ENCODE measurements at regions not wholly inside any gene's neighbourhood (a gene's known extent, or its start where the extent isn't known, plus 50 kb on each side); places are given as distances from the start of the nearest gene placed in this dataset.

DNA sequence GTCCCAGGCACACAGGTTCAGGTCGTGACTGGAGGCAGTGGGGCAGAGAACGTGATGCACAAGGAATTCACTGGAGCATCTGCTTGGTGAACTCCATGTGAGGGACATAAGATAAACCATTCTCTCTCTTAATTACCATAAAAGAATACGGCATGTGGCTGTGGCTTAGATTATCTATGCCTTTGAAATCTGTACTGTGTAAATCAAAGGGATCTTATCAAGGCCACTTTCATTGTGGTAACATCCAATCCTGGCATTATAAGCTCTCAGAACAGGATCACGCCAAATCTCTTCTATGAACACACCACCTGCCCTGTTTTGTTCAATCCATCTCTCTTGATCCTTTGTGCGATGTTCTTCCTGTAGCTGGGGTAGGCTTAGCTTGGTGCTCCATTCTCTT, 192.3 kb downstream of the SPATA18 start:
- in situ Hi-C loops (cut with HindIII; ENCODE audit: low sequenced_read_pairs) = no loop called here
- DNase-seq (ENCODE audit: low read depth, low spot score) = no peak
- no peak overlapping the region for H3K4me3 ChIP-seq (ENCODE audit: low read depth, low read length)
- TF ChIP-seq, protein P1, sequence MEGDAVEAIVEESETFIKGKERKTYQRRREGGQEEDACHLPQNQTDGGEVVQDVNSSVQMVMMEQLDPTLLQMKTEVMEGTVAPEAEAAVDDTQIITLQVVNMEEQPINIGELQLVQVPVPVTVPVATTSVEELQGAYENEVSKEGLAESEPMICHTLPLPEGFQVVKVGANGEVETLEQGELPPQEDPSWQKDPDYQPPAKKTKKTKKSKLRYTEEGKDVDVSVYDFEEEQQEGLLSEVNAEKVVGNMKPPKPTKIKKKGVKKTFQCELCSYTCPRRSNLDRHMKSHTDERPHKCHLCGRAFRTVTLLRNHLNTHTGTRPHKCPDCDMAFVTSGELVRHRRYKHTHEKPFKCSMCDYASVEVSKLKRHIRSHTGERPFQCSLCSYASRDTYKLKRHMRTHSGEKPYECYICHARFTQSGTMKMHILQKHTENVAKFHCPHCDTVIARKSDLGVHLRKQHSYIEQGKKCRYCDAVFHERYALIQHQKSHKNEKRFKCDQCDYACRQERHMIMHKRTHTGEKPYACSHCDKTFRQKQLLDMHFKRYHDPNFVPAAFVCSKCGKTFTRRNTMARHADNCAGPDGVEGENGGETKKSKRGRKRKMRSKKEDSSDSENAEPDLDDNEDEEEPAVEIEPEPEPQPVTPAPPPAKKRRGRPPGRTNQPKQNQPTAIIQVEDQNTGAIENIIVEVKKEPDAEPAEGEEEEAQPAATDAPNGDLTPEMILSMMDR (IDR thresholded peaks at IDR 0.05; ENCODE audit: low read depth, low read length) = no peak

DNA sequence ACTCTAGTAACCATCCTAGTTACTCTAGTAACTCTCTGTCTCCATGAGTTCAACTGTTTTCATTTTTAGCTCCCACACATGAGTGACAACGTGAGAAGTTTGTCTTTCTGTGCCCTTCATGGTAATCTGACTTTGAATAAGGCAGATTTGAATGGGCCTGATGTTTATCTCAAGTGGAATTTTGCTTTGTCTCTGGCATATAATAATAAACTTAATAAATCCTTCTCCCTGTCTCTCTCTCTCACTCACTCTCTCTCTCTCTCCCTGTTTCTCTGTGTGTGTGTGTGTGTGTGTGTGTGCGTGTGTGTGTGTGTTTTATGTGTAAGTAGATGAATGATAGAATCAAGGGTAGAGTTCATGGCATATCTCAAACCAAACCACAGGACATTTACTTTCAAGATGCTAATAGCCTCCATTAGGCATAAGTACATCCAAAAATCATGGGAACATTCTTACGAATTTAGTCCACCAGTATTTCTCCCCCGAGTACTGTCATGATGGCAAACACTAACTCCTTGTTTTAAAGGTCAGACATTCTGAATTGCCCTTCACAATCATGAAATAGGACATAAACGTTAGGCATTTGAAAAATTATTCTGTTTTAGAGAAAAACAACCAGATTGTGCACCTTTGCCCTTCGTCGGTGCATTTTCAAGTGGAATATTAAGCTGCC, 193.1 kb downstream of the SPATA18 start:
- DNase-seq (ENCODE audit: low read depth, low spot score) = no peak
- H3K4me3 ChIP-seq (ENCODE audit: low read depth, low read length) = no peak overlapping the region
- in situ Hi-C loops (cut with HindIII; ENCODE audit: low sequenced_read_pairs) = no loop called here
- TF ChIP-seq, protein P1 (IDR thresholded peaks at IDR 0.05; ENCODE audit: low read depth, low read length) = no peak

DNA sequence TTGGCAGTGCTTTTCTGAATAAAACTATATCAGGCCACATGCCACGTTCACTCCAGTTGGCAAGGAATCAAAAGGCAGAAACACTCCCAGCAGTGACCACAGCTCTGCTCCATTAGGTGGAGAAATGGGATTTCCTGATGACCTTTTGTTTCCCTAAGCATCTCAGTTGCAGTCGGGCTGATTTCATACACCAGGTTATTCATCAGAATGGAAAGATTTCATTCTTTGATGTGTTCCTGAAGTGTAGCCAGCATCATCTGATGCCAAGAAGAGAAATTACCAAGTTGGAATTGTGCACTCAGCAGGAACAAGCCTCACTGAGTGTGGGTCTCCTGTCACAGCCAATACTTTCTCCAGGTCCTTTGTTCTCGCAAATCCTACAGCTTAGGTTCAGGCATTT, 193.7 kb downstream of the SPATA18 start:
- DNase-seq (ENCODE audit: low read depth, low spot score) = no peak
- TF ChIP-seq, protein P1 (IDR thresholded peaks at IDR 0.05; ENCODE audit: low read depth, low read length) = no peak
- in situ Hi-C loops (cut with HindIII; ENCODE audit: low sequenced_read_pairs) = no loop called here
- H3K4me3 ChIP-seq (ENCODE audit: low read depth, low read length) = no peak overlapping the region

DNA sequence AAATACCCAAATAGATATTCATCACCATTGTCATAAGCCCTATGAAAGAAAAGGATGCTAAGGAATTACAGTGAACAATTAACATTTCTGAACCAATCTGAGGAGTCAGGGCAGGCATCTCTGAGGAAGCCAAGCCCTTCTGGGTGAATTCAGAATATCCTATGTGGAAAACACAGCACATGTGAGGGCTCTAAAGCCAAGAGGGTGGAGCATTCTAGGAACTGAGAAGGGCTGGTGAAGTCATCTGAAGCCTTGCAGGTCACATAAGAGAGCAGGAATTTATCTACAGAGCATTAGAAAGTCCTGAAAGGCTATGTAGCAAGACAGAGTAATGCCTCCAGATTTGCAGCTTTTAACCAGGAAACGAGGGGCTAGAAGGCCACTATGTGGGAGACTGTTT, 195.7 kb downstream of the SPATA18 start:
- TF ChIP-seq, protein P1 (IDR thresholded peaks at IDR 0.05; ENCODE audit: low read depth, low read length) = no peak
- no peak for DNase-seq (ENCODE audit: low read depth, low spot score)
- H3K4me3 ChIP-seq (ENCODE audit: low read depth, low read length) = no peak overlapping the region
- in situ Hi-C loops (cut with HindIII; ENCODE audit: low sequenced_read_pairs) = no loop called here

DNA sequence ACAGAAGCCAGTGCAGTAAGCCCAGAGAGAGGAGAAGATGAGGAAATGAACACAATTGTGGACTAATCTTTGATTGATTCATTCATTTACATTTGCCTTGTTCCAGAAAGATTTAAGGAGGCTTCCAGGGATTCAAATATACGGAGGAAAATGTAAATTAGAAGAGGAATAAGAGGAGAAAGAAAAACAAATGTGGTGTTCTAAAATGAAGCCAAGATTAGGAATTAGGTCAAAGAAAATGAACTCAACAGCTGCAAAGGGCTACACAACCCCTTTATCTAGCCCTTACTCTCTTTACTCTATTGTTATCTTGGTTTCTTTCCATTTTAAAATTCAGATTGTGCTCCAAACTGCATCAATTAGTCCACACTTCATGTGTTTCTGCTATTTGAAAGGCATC, 196.8 kb downstream of the SPATA18 start:
- in situ Hi-C loops (cut with HindIII; ENCODE audit: low sequenced_read_pairs) = no loop called here
- TF ChIP-seq, protein P1 (IDR thresholded peaks at IDR 0.05; ENCODE audit: low read depth, low read length) = no peak
- no peak for DNase-seq (ENCODE audit: low read depth, low spot score)
- no peak overlapping the region for H3K4me3 ChIP-seq (ENCODE audit: low read depth, low read length)

DNA sequence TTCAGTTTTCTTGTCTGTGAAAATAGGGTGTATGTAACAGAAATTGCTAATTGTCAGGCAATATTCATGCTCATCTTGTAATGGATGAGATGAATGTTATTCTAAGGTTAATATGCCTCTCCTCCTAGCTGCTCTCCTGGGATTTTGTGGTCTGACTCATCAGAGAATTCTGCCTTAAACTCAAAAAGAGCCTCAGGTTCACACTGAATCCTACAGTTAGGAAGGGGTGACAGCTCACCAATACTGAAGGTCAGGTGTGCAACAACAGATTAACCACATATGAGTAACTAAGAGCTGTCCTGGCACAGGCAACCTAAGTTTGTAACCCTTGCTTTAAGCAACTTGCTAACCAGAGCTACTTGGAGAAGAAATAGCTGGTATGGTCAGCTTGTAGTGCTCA, 197.7 kb downstream of the SPATA18 start:
- no peak overlapping the region for H3K4me3 ChIP-seq (ENCODE audit: low read depth, low read length)
- no peak for DNase-seq (ENCODE audit: low read depth, low spot score)
- TF ChIP-seq, protein P1 (IDR thresholded peaks at IDR 0.05; ENCODE audit: low read depth, low read length) = no peak
- in situ Hi-C loops (cut with HindIII; ENCODE audit: low sequenced_read_pairs) = no loop called here

Measured in astrocyte of the spinal cord (primary cell).